ENCODE measurements at regions not wholly inside any gene's neighbourhood (a gene's known extent, or its start where the extent isn't known, plus 50 kb on each side); places are given as distances from the start of the nearest gene placed in this dataset.

DNA sequence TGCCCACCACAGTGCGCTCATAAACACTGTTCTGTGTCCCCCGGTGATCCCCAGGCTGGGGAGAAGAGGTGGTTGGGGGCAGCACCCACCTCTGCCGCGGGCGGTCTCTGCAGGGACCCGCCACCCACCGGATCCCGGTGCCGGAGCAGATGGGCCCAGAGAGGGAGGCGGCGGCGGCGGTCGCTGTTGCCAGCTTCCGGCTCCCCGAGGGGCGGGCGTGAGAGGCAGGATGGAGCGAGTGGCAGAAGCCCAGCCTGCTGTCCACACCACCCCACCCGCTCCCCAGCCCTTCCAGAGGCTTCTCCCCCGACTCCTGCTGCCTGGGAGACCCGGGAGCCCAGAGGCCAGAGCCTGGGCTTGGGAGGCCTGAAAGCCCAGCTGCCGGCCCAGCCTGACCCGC lies 142.6 kb upstream of the CIBAR2 start:
- intact Hi-C loops (cut with micrococcal nuclease): no loop called here

DNA sequence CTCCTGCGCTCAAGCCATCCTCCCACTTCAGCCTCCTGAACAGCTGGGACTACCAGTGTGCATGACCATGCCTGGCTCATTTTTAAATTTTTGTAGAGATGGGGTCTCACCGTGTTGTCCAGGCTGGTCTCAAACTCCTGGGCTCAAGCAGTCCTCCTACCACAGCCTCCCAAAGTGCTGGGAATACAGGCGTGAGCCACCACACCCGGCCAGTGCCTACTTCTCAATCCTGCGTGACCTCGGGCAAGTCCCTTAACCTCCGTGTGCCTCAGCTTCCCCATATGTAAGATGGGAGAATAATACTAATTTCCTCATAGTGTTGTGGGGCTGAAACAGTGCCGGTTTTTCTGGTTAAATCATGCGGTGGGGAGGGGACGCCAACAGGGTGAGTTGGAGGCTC lies 143.5 kb upstream of the CIBAR2 start:
- intact Hi-C loops (cut with micrococcal nuclease): no loop called here

DNA sequence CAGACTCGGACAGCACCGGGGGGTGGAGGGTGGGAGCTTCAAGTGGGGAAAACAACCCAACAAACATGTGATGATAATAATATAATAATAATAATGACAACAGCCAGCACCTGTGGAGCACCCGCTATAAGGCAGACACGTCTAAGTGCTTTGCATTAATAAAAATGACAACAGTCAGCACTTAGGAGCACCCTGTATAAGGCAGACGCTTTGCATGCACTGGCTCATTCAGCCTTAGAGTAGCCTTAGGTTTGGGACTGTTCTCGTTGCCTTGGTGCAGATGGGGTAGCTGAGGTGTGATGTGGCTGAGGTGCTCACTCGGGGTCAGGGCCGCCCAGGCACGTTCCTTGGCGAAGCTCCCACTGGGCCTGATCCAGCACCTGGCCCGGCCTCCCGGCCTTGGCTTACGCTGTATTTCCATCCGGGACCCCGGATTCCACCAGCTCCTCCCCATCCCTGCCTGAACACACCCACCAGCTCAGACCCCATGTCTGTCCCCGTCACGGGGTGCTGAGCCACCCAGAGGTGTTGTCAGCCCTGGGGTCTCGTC lies 144.0 kb upstream of the CIBAR2 start:
- intact Hi-C loops (cut with micrococcal nuclease): no loop called here

DNA sequence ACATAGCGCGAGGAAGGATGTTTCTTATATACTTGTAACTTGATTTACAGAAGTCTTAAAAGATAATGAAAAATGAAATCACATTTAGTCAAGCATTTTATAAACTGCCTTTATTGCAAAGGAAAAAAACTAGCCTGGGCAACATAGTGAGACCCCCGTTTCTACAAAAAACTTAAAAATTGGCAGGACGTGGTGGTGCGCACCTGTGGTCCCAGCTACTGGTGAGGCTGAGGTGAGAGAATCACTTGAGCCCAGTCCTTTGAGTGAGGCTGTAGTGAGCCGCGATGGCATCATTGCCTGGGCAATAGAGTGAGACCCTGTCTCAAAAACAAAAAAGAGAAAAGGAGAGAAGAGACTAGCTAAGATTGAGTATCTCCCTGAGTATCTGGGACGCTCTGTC lies 145.2 kb upstream of the CIBAR2 start:
- intact Hi-C loops (cut with micrococcal nuclease): no loop called here

- intact Hi-C loops (cut with micrococcal nuclease): no loop called here
Observed at GRCh38 chr16:85258166-85258565, 145.9 kb upstream of the CIBAR2 start.

DNA sequence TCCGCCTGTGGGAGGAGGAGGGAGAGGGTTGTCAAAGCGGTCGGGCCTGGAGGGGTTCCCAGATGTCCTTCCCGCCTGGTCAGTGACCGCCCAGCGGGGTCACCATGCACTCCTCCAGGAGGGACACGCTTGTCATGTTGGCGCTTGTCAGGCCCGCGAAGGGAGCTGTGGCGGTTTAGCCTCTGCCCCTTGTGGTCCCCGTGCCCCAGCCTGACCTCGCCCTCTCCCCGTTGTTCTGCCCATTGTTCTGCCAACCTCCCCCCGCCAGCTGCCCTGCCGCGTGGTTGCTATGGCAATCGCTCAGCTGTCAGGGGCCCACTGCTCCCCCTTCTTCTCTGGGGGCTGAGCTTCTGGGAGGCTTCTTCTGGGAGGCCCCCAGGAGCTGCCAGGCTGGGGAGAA lies 146.4 kb upstream of the CIBAR2 start:
- intact Hi-C loops (cut with micrococcal nuclease): no loop called here

GRCh38 chr16:85259115-85259831 lies 147.0 kb upstream of the CIBAR2 start:
- intact Hi-C loops (cut with micrococcal nuclease): no loop called here

- intact Hi-C loops (cut with micrococcal nuclease): no loop called here
Observed at GRCh38 chr16:85259832-85260167, 147.5 kb upstream of the CIBAR2 start.

DNA sequence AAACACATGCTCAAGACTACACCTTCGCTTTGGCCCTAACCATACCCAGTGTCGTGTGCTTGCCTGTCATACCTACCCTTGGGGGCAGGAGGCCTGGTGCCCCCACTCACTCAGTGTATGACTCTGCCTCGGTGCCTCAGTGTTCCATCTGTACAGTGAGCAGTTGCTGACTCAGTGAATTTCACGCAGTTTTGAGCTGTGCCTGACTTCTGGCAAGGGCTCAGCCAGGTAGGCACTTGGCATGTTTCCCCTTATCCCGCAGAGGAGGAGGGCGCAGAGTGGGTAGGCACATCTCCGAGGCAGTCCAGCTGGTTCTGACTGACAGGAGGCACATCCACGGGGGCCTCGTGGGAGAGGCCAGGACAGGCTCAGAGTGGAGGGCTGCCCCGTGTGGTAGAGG lies 148.9 kb upstream of the CIBAR2 start:
- intact Hi-C loops (cut with micrococcal nuclease): no loop called here

DNA sequence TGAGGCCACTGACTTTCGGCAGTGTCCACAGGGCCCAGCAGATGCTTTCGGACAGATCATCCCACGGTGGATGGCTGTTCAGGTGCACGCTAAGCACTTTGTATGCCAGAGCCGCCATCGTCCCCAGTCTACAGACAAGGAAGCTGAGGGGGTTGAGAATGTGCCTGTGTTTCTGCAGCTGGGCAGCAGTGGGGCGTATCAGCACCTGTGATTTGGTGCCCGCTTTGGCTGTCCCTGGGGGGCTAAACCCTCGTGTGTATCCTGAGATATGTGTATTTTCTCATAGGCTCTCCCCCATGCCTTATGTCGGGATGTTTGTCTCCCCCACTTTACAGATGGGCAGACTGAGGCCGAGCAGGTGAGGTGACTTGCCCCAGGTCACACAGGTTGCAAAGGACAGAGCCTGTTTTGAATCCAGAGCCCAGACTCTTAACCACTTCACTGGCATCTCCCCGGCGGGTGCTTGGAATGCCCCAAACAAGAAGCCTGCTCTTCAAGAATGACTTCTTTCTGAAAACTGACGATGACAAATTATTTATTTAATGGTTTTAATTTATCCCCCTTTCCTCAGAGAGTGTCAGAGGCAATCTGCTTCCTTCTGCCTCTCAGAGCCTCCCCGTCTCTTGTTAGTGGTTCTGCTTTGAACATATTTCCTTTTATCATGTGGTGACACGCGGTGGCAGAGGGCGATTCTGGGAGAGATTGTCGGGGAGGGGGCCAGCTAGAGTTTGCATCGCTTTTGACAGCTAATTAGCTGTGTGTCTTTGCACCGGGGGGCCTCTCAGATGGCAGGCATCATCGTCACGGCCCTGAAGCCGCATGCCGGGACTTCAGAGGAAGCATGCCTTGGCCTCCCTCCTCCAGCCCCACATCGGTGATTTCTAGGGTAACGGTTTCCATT lies 149.6 kb upstream of the CIBAR2 start:
- intact Hi-C loops (cut with micrococcal nuclease): no loop called here

DNA sequence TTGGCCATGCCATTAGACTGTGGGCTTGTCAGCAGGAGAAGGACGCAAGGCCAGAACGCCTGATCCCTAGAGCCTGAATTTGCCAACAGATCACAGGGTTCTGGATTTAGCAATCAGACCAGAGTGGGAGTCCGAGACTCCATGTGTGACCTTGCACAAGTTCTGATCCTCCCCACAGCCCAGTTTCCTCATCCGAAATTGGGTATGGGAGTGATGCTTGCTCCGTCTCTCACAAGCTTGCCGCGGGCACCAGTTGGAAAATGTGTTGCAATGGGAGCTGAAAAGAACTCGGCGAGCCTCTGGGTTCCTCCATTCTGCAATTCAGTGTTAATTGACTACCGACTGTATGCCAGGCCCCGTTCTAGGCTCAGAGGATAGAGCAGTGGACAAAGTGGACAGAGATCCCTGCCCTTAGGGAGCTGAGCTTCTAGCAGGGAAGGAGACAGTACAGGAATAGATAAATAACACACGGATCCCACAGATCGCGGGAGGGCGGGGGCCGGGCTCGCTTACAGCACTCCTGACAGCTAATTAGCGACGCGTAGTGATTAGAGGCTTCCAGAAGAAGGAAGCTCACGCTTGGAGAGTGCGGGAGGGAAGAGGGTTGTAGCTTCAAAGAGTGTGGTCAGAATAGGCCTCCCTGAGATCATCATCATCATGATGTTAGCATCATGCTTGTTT lies 150.4 kb upstream of the CIBAR2 start:
- intact Hi-C loops (cut with micrococcal nuclease): no loop called here

- intact Hi-C loops (cut with micrococcal nuclease): no loop called here
Observed at GRCh38 chr16:85263239-85263585, 150.9 kb upstream of the CIBAR2 start.

DNA sequence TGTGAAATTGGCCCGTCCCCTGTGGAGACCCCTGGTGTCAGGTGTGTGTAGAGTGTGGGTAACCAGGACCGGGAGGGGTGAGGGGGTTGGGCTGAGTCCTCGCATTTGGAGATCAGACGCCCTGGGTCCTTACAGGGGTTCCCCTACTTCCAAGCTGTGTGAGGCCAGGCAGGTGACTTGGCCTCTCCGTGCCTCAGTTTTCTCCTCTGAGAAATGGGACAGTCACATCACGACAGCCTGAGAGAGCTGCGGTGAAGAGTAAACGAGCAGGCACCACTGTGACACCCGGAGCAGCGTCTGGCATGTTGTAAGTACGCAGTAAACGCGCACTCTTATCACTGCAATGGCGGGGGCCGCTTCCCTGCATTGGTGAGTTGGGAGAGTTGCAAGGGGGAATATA lies 152.5 kb upstream of the CIBAR2 start:
- intact Hi-C loops (cut with micrococcal nuclease): no loop called here

GRCh38 chr16:85265161-85265784 lies 153.0 kb upstream of the CIBAR2 start:
- intact Hi-C loops (cut with micrococcal nuclease): no loop called here

GRCh38 chr16:85265810-85266209 lies 153.5 kb upstream of the CIBAR2 start:
- intact Hi-C loops (cut with micrococcal nuclease): no loop called here

DNA sequence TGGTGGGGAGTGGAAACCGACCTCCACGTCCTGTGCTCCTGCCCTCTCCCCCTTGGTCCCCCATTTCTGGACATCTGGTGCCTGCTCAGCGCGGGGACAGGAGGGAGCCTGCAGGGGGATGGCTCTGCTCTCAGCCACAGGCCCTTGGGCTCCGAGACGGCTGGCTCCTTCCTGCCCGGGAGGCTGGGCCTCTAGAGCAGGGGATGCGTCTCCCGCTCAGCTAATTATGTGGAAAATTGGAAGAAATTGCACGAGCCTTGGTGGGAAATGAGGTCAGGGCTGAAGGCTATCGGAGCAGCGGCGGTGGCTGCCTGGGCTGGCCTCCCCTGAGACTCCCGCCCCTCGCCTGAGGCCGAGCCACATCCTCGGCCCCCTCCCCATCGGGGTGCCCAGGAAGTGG lies 154.6 kb upstream of the CIBAR2 start:
- intact Hi-C loops (cut with micrococcal nuclease): no loop called here

DNA sequence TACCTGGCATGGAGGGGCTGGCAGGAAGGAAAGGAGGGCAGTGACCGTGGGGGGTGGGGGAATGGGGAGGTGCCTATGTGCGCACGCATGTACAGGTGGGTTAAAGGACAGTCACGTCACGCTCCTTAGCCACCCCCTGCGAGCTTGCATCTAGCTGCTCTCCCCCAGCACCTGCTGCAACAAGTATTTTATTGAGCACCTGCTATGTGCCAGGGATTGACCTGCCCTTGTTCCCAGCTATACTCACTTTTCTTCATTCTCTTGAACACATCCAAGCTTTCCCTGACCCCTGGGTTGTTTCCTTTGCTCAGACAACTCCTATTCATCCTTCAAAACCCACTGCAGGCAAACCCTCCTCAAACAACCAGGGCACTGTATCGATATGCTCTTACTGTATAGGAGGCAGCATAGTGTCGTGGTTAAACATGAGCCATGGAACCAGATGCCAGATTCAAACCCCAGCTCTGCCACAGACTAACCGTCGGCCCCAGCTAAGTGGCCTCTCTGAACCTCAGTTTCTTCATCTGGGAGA lies 155.2 kb upstream of the CIBAR2 start:
- intact Hi-C loops (cut with micrococcal nuclease): no loop called here

DNA sequence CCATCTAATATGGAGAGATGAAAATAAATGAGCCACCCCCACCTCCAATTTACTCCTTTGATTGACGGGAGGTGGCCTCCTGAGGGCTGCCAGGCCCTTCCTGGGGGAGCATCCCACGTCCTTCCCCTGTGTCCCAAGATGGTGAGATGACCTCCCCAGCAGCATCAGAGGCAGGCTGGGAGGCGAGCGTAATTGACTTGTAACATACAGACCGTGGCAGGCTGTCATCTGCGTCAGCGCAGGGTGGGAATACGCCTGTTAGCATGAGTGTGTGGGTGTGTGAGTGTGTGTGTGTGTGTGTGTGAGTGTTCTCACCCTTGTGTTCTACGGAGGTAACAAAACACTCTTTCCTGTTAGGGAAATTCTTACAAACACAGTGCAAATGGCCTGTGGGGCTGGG lies 156.9 kb upstream of the CIBAR2 start:
- intact Hi-C loops (cut with micrococcal nuclease): no loop called here

- intact Hi-C loops (cut with micrococcal nuclease): no loop called here
Observed at GRCh38 chr16:85270374-85270773, 158.1 kb upstream of the CIBAR2 start.

GRCh38 chr16:85271198-85271597 lies 158.9 kb upstream of the CIBAR2 start:
- intact Hi-C loops (cut with micrococcal nuclease): no loop called here

DNA sequence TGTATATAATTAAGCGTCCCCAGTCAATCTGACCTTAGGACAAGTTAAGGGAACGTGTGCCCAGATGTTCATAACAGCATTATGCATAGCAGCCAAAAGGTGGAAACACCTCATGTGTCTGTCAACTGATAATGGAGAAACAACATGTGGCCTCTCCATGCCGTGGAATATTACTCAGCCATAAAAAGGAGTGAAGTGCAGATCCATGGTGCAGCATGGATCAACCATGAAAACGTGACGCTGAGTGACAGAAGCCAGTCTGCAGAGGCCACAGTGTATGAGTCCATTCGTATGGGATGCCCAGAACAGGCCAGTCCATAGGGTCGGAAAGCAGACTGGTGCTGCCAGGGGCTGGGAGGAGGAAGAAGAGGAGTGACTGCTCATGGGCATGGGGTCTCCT lies 161.0 kb upstream of the CIBAR2 start:
- intact Hi-C loops (cut with micrococcal nuclease): no loop called here
